MM.1S (cell line): ENCODE measurements at regions not wholly inside any gene's neighbourhood (a gene's known extent, or its start where the extent isn't known, plus 50 kb on each side); places are given as distances from the start of the nearest gene placed in this dataset.

ENCODE experiments used
- DNase-seq: peaks from one replicate; pipeline ENCODE4 v3.0.0-alpha.2; 2015
- H2AFZ ChIP-seq: fragments of 300-600 bp; sonication (generic); 2 replicates; pipeline ENCODE4 v1.6.0; 2016; ENCODE audit warnings: antibody characterized with exemption, low read length
- H3F3A ChIP-seq: fragments of 300-600 bp; sonication (generic); 2 replicates; pipeline ENCODE4 v1.6.1; 2016; ENCODE audit warnings: mild to moderate bottlenecking, antibody characterized with exemption, low read length, moderate library complexity, mixed read lengths; ENCODE audit not compliant: insufficient read depth
- H3K27ac ChIP-seq: fragments of 300-600 bp; sonication (generic); 2 replicates; pipeline ENCODE4 v1.5.1; 2016; ENCODE audit warnings: mild to moderate bottlenecking, low read length
- H3K27me3 ChIP-seq: fragments of 300-600 bp; sonication (generic); replicated peaks from 2 replicates; pipeline ENCODE4 v1.6.0; 2016; ENCODE audit warnings: low read length; ENCODE audit not compliant: insufficient read depth
- H3K36me3 ChIP-seq: fragments of 300-600 bp; sonication (generic); replicated peaks from 2 replicates; pipeline ENCODE4 v1.6.1; 2016; ENCODE audit warnings: mild to moderate bottlenecking, low read length, mixed read lengths; ENCODE audit not compliant: insufficient read depth
- H3K4me1 ChIP-seq: fragments of 300-600 bp; sonication (generic); 2 replicates; pipeline ENCODE4 v1.6.1; 2016; ENCODE audit warnings: low read length, mixed read lengths
- H3K4me2 ChIP-seq: fragments of 300-600 bp; sonication (generic); 2 replicates; pipeline ENCODE4 v1.6.0; 2016; ENCODE audit warnings: low read depth, low read length
- H3K4me3 ChIP-seq: fragments of 300-600 bp; sonication (generic); 2 replicates; pipeline ENCODE4 v1.5.1; 2016; ENCODE audit warnings: low read length, mixed read lengths
- H3K79me2 ChIP-seq: fragments of 300-600 bp; sonication (generic); 2 replicates; pipeline ENCODE4 v1.6.1; 2016; ENCODE audit warnings: mixed run types, low read length, mixed read lengths
- H3K9ac ChIP-seq: fragments of 300-600 bp; sonication (generic); 2 replicates; pipeline ENCODE4 v1.6.1; 2016; ENCODE audit warnings: low read length, mixed read lengths
- H3K9me2 ChIP-seq: fragments of 300-600 bp; sonication (generic); replicated peaks from 2 replicates; pipeline ENCODE4 v1.6.1; 2016; ENCODE audit warnings: mild to moderate bottlenecking, low read length, mixed read lengths; ENCODE audit not compliant: insufficient read depth
- H3K9me3 ChIP-seq: fragments of 300-600 bp; sonication (generic); replicated peaks from 2 replicates; pipeline ENCODE4 v1.6.1; 2016; ENCODE audit warnings: mild to moderate bottlenecking, low read length, mixed read lengths; ENCODE audit not compliant: insufficient read depth
- H4K20me1 ChIP-seq: fragments of 300-600 bp; sonication (generic); 2 replicates; pipeline ENCODE4 v1.6.1; 2016; ENCODE audit warnings: mild to moderate bottlenecking, low read length, moderate library complexity, mixed read lengths; ENCODE audit not compliant: insufficient read depth
- CTCF ChIP-seq: fragments of 300-600 bp; sonication (generic); IDR thresholded peaks from 2 replicates; pipeline ENCODE4 v1.5.1; 2016; ENCODE audit warnings: antibody characterized with exemption, low read length, mixed read lengths
- EZH2 ChIP-seq: fragments of 300-600 bp; sonication (generic); optimal IDR thresholded peaks from 2 replicates; pipeline ENCODE3; 2017; ENCODE audit warnings: low read depth, mild to moderate bottlenecking, antibody characterized with exemption, low read length, mixed read lengths
- EZH2phosphoT487 ChIP-seq: fragments of 300-600 bp; sonication (generic); IDR thresholded peaks from 2 replicates; pipeline ENCODE4 v1.6.1; 2018; ENCODE audit warnings: antibody characterized with exemption, low read length

- Histone ChIP-seq H4K20me1 (no peaks in the 10 kb centered on the region), H3K27ac (no peak overlapping the region), H3K9me3 (no peaks in the 10 kb centered on the region), H2AFZ (no peak overlapping the region), H3K4me2 (no peak overlapping the region), H3K4me3 (no peak overlapping the region), H3K36me3 (no peaks in the 10 kb centered on the region), H3F3A (no peaks in the 10 kb centered on the region), H3K9ac (no peak overlapping the region), H3K9me2 (no peaks in the 10 kb centered on the region), H3K27me3 (no peaks in the 10 kb centered on the region), H3K4me1 (no peaks in the 10 kb centered on the region), H3K79me2 (no peaks in the 10 kb centered on the region)
- DNase-seq = no peak
- TF ChIP-seq CTCF (no peak), EZH2phosphoT487 (no peak), EZH2 (no peak)
Measured at GRCh38 chr7:86477343-86477935, 166.3 kb upstream of the GRM3 start.

GRCh38 chr7:86470763-86471162, 172.9 kb upstream of the GRM3 start:
- no peak for TF ChIP-seq EZH2
- TF ChIP-seq CTCF = no peak
- no peak for TF ChIP-seq EZH2phosphoT487
- H3K79me2 ChIP-seq = no peaks in the 10 kb centered on the region
- no peak overlapping the region for H3K9ac ChIP-seq
- no peaks in the 10 kb centered on the region for H4K20me1 ChIP-seq
- no peaks in the 10 kb centered on the region for H3K27me3 ChIP-seq
- H3K36me3 ChIP-seq = no peaks in the 10 kb centered on the region
- no peaks in the 10 kb centered on the region for H3K9me3 ChIP-seq
- H3K4me2 ChIP-seq = no peak overlapping the region
- no peaks in the 10 kb centered on the region for H3K4me1 ChIP-seq
- H3F3A ChIP-seq = no peaks in the 10 kb centered on the region
- H3K4me3 ChIP-seq = no peak overlapping the region
- H3K9me2 ChIP-seq = no peaks in the 10 kb centered on the region
- no peak overlapping the region for H2AFZ ChIP-seq
- no peak overlapping the region for H3K27ac ChIP-seq
- DNase-seq = no peak

- Histone ChIP-seq H3K9ac (no peak overlapping the region), H3F3A (no peaks in the 10 kb centered on the region), H3K9me3 (no peaks in the 10 kb centered on the region), H3K9me2 (no peaks in the 10 kb centered on the region), H3K4me2 (no peak overlapping the region), H3K4me1 (no peaks in the 10 kb centered on the region), H3K27me3 (no peaks in the 10 kb centered on the region), H2AFZ (no peak overlapping the region), H3K36me3 (no peaks in the 10 kb centered on the region), H3K27ac (no peak overlapping the region), H3K4me3 (no peak overlapping the region), H4K20me1 (no peaks in the 10 kb centered on the region), H3K79me2 (no peaks in the 10 kb centered on the region)
- DNase-seq = peak; percentile 80
- no peak for TF ChIP-seq EZH2phosphoT487
- peak; percentile 81 for TF ChIP-seq CTCF
Measured at GRCh38 chr7:86469680-86470295, 173.9 kb upstream of the GRM3 start.
